SK-N-SH treated with all-trans-retinoic acid at 6 μM for 48 hours (cell line): ENCODE measurements at regions not wholly inside any gene's neighbourhood (a gene's known extent, or its start where the extent isn't known, plus 50 kb on each side); places are given as distances from the start of the nearest gene placed in this dataset.

Experiments
- ARNTL ChIP-seq: fragments of 450-650 bp; formaldehyde crosslinking; IDR thresholded peaks from 2 replicates; pipeline ENCODE4 v1.5.0; 2020; ENCODE audit warnings: low read depth, mild to moderate bottlenecking, moderate library complexity, borderline replicate concordance
- PATZ1 ChIP-seq: fragments of 250-450 bp; sonication (Bioruptor Pico); IDR thresholded peaks from 2 replicates; pipeline ENCODE4 v1.8.0; 2020; ENCODE audit warnings: mild to moderate bottlenecking, moderate library complexity, borderline replicate concordance
- RARB ChIP-seq: fragments of 250-450 bp; sonication (Bioruptor Pico); IDR thresholded peaks from 2 replicates; pipeline ENCODE4 v1.8.0; 2021; ENCODE audit warnings: mild to moderate bottlenecking, moderate library complexity
- ZC3H10 ChIP-seq: fragments of 250-450 bp; sonication (Bioruptor Pico); IDR thresholded peaks from 2 replicates; pipeline ENCODE4 v1.5.1; 2021; ENCODE audit warnings: mild to moderate bottlenecking, moderate library complexity

DNA sequence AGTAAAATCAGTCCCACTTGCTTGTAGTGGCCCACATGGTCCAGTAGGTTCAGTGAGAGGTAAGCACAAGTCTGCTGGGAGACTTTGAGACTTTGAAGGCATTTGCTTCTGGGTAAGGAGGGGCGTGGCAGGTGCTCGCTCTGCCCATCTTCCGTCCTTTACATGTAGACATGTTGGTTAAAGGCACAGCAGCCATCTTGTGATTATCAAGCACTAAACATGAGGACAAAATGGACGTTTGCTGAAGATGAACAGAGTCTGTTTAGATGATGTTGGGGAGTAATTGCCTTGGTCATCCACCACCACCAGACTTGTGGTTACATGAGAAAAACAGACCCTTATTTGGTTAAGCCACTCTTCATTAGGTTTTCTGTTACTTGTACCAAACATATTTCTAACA is 252.8 kb upstream of the PARD3B start:
- TF ChIP-seq PATZ1 (CRISPR knock-in tag) (no peak), ARNTL (CRISPR knock-in tag) (no peak), RARB (CRISPR knock-in tag) (no peak), ZC3H10 (CRISPR knock-in tag) (no peak)
